ENCODE measurements at regions not wholly inside any gene's neighbourhood (a gene's known extent, or its start where the extent isn't known, plus 50 kb on each side); places are given as distances from the start of the nearest gene placed in this dataset.
"Not testable (repeated sequence)": the region's sequence is repeated elsewhere in the genome, so short reads cannot be mapped to it uniquely, and the experiment has no call there.

DNA sequence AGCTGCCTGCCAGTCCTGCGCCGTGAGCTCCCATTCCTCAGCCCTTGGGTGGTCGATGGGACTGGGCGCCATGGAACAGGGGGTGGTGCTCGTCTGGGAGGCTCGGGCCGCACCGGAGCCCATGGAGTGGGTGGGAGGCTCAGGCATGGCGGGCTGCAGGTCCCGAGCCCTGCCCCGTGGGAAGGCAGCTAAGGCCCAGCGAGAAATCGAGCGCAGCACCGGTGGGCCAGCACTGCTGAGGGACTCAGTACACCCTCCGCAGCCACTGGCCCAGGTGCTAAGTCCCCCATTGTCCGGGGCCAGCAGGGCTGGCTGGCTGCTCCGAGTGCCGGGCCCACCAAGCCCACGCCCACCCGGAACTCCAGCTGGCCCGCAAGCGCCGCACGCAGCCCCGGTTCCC lies 501.0 kb upstream of the BRINP1 start:
- not testable (repeated sequence) for H3K79me1 ChIP-seq (ENCODE audit: low read depth, low read length); H3K27ac ChIP-seq (replicated peaks; ENCODE audit: low read length)
- no CpG with 5 or more reads among the region's 26 CpGs for WGBS, 2 donors (ENCODE audit: extremely low coverage in 2 of 2, insufficient read length in 2 of 2, insufficient replicate concordance in 1 of 2)

GRCh38 chr9:119868694-119869093 lies 499.5 kb upstream of the BRINP1 start:
- peak overlapping the region; percentile 1 for H3K14ac ChIP-seq (ENCODE audit: low read length)
- H2BK12ac ChIP-seq (ENCODE audit: low read length) = no peak overlapping the region
- no peaks in the 10 kb centered on the region for H3K27me3 ChIP-seq (ENCODE audit: control insufficient read depth in 3 of 3, insufficient read depth in 3 of 3, low read depth in 1 of 3, low read length in 3 of 3)
- H3K79me1 ChIP-seq (ENCODE audit: low read depth, low read length) = no peaks in the 10 kb centered on the region
- no peak overlapping the region for H4K91ac ChIP-seq (ENCODE audit: low read depth, low read length, poor library complexity)
- no peak overlapping the region for H4K8ac ChIP-seq (ENCODE audit: low read depth, low read length)
- no peaks in the 10 kb centered on the region for H3K4me1 ChIP-seq (ENCODE audit: control insufficient read depth in 2 of 2, insufficient read depth in 1 of 2, low read depth in 1 of 2, low read length in 2 of 2)
- H3K18ac ChIP-seq (ENCODE audit: low read length) = peak overlapping the region; percentile 38
- H2BK5ac ChIP-seq (ENCODE audit: low read length) = no peak overlapping the region
- no peaks in the 10 kb centered on the region for H3K9me3 ChIP-seq (replicated peaks in 1 of 2; ENCODE audit: control insufficient read depth in 2 of 2, insufficient read depth in 1 of 2, low read depth in 1 of 2, low read length in 2 of 2)
- DNase-seq (ENCODE audit: low spot score) = no peak
- WGBS, 2 donors (ENCODE audit: extremely low coverage in 2 of 2, insufficient read length in 2 of 2, insufficient replicate concordance in 1 of 2) = no CpG with 5 or more reads among the region's 5 CpGs
- H3K4ac ChIP-seq (ENCODE audit: low read length) = peak overlapping the region; percentile 37
- peak overlapping the region; percentile 13 for H2AK5ac ChIP-seq (ENCODE audit: low read depth, low read length)
- no peak overlapping the region for H2BK120ac ChIP-seq (ENCODE audit: low read depth, low read length)
- no peak overlapping the region for H3K4me2 ChIP-seq (ENCODE audit: insufficient read depth, low read length, poor library complexity, severe bottlenecking)
- H3K23ac ChIP-seq (ENCODE audit: low read depth, low read length, poor library complexity) = no peak overlapping the region
- no peak overlapping the region for H3K4me3 ChIP-seq (ENCODE audit: low read length in 2 of 2)
- no peak overlapping the region for H3K27ac ChIP-seq (replicated peaks; ENCODE audit: low read length)
- H2BK15ac ChIP-seq (ENCODE audit: low read length) = no peak overlapping the region
- no peak overlapping the region for H2AFZ ChIP-seq (ENCODE audit: low read length)
- no peak overlapping the region for H3K9ac ChIP-seq (ENCODE audit: low read depth, low read length, poor library complexity)
- no peaks in the 10 kb centered on the region for H3K36me3 ChIP-seq (replicated peaks in 1 of 2; ENCODE audit: control insufficient read depth in 2 of 2, insufficient read depth in 2 of 2, low read length in 2 of 2)

More for the DNA sequence above, 501.0 kb upstream of the BRINP1 start:
- not testable (repeated sequence) for H3K27me3 ChIP-seq (ENCODE audit: control insufficient read depth in 3 of 3, insufficient read depth in 3 of 3, low read depth in 1 of 3, low read length in 3 of 3); H4K91ac ChIP-seq (ENCODE audit: low read depth, low read length, poor library complexity); H2BK15ac ChIP-seq (ENCODE audit: low read length); H3K4me2 ChIP-seq (ENCODE audit: insufficient read depth, low read length, poor library complexity, severe bottlenecking); H2BK5ac ChIP-seq (ENCODE audit: low read length); H4K8ac ChIP-seq (ENCODE audit: low read depth, low read length); H3K4me1 ChIP-seq (ENCODE audit: control insufficient read depth in 2 of 2, insufficient read depth in 1 of 2, low read depth in 1 of 2, low read length in 2 of 2); H2AFZ ChIP-seq (ENCODE audit: low read length); H3K14ac ChIP-seq (ENCODE audit: low read length); H2AK5ac ChIP-seq (ENCODE audit: low read depth, low read length); H2BK12ac ChIP-seq (ENCODE audit: low read length); DNase-seq (ENCODE audit: low spot score); H3K9ac ChIP-seq (ENCODE audit: low read depth, low read length, poor library complexity); H2BK120ac ChIP-seq (ENCODE audit: low read depth, low read length); H3K4ac ChIP-seq (ENCODE audit: low read length); H3K23ac ChIP-seq (ENCODE audit: low read depth, low read length, poor library complexity); H3K9me3 ChIP-seq (replicated peaks in 1 of 2; ENCODE audit: control insufficient read depth in 2 of 2, insufficient read depth in 1 of 2, low read depth in 1 of 2, low read length in 2 of 2); H3K4me3 ChIP-seq (ENCODE audit: low read length in 2 of 2); H3K18ac ChIP-seq (ENCODE audit: low read length); H3K36me3 ChIP-seq (replicated peaks in 1 of 2; ENCODE audit: control insufficient read depth in 2 of 2, insufficient read depth in 2 of 2, low read length in 2 of 2)

- Histone ChIP-seq H3K14ac (ENCODE audit: low read length) (no peak overlapping the region), H2AK5ac (ENCODE audit: low read depth, low read length) (no peak overlapping the region), H2BK120ac (ENCODE audit: low read depth, low read length) (no peak overlapping the region), H3K27me3 (ENCODE audit: control insufficient read depth in 3 of 3, insufficient read depth in 3 of 3, low read depth in 1 of 3, low read length in 3 of 3) (no peaks in the 10 kb centered on the region), H3K9ac (ENCODE audit: low read depth, low read length, poor library complexity) (no peak overlapping the region), H3K36me3 (replicated peaks in 1 of 2; ENCODE audit: control insufficient read depth in 2 of 2, insufficient read depth in 2 of 2, low read length in 2 of 2) (no peaks in the 10 kb centered on the region), H3K27ac (replicated peaks; ENCODE audit: low read length) (no peak overlapping the region), H3K79me1 (ENCODE audit: low read depth, low read length) (no peaks in the 10 kb centered on the region), H3K4ac (ENCODE audit: low read length) (no peak overlapping the region), H3K9me3 (replicated peaks in 1 of 2; ENCODE audit: control insufficient read depth in 2 of 2, insufficient read depth in 1 of 2, low read depth in 1 of 2, low read length in 2 of 2) (no peaks in the 10 kb centered on the region), H3K23ac (ENCODE audit: low read depth, low read length, poor library complexity) (no peak overlapping the region), H2BK15ac (ENCODE audit: low read length) (no peak overlapping the region), H2BK12ac (ENCODE audit: low read length) (no peak overlapping the region), H3K4me3 (ENCODE audit: low read length in 2 of 2) (no peak overlapping the region), H3K4me1 (ENCODE audit: control insufficient read depth in 2 of 2, insufficient read depth in 1 of 2, low read depth in 1 of 2, low read length in 2 of 2) (no peaks in the 10 kb centered on the region), H4K8ac (ENCODE audit: low read depth, low read length) (no peak overlapping the region), H3K4me2 (ENCODE audit: insufficient read depth, low read length, poor library complexity, severe bottlenecking) (no peak overlapping the region), H2AFZ (ENCODE audit: low read length) (no peak overlapping the region), H4K91ac (ENCODE audit: low read depth, low read length, poor library complexity) (no peak overlapping the region), H3K18ac (ENCODE audit: low read length) (no peak overlapping the region), H2BK5ac (ENCODE audit: low read length) (no peak overlapping the region)
- no peak for DNase-seq (ENCODE audit: low spot score)
These were observed 492.6 kb upstream of the BRINP1 start for GRCh38 chr9:119861842-119862241.

DNA sequence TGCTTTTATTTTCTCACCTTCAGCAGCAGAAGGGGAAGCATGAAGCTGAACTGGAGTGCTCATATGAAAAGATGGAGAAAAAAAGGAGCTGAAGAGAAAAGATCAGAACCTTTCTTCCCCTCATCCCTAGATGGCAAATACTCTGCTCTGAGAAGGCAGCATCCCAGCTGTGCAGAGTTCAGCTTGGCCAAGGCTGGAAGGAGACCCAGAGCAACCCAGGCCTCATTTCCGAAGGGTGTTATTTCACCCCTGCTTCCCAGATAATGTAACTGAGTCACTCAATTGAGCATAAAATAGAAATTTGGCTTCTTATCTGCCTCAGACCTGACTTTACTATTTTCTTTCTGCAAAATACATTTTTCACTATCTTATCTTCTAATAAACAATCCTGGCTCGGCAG lies 489.9 kb upstream of the BRINP1 start:
- H3K4me1 ChIP-seq (ENCODE audit: control insufficient read depth in 2 of 2, insufficient read depth in 1 of 2, low read depth in 1 of 2, low read length in 2 of 2) = no peaks in the 10 kb centered on the region
- no peak overlapping the region for H4K91ac ChIP-seq (ENCODE audit: low read depth, low read length, poor library complexity)
- H3K27me3 ChIP-seq (ENCODE audit: control insufficient read depth in 3 of 3, insufficient read depth in 3 of 3, low read depth in 1 of 3, low read length in 3 of 3) = no peaks in the 10 kb centered on the region
- H2BK15ac ChIP-seq (ENCODE audit: low read length) = no peak overlapping the region
- H2AFZ ChIP-seq (ENCODE audit: low read length) = no peak overlapping the region
- no peak overlapping the region for H3K4ac ChIP-seq (ENCODE audit: low read length)
- H3K9ac ChIP-seq (ENCODE audit: low read depth, low read length, poor library complexity) = no peak overlapping the region
- no peak overlapping the region for H2BK12ac ChIP-seq (ENCODE audit: low read length)
- no peak overlapping the region for H4K8ac ChIP-seq (ENCODE audit: low read depth, low read length)
- DNase-seq (ENCODE audit: low spot score) = no peak
- H3K18ac ChIP-seq (ENCODE audit: low read length) = no peak overlapping the region
- H3K79me1 ChIP-seq (ENCODE audit: low read depth, low read length) = no peaks in the 10 kb centered on the region
- no peaks in the 10 kb centered on the region for H3K36me3 ChIP-seq (replicated peaks in 1 of 2; ENCODE audit: control insufficient read depth in 2 of 2, insufficient read depth in 2 of 2, low read length in 2 of 2)
- WGBS, 2 donors (ENCODE audit: extremely low coverage in 2 of 2, insufficient read length in 2 of 2, insufficient replicate concordance in 1 of 2) = no CpG with 5 or more reads among the region's 2 CpGs
- no peak overlapping the region for H3K4me2 ChIP-seq (ENCODE audit: insufficient read depth, low read length, poor library complexity, severe bottlenecking)
- H3K9me3 ChIP-seq (replicated peaks in 1 of 2; ENCODE audit: control insufficient read depth in 2 of 2, insufficient read depth in 1 of 2, low read depth in 1 of 2, low read length in 2 of 2) = no peaks in the 10 kb centered on the region
- H3K23ac ChIP-seq (ENCODE audit: low read depth, low read length, poor library complexity) = no peak overlapping the region
- no peak overlapping the region for H2BK5ac ChIP-seq (ENCODE audit: low read length)
- H3K4me3 ChIP-seq (ENCODE audit: low read length in 2 of 2) = no peak overlapping the region
- H3K27ac ChIP-seq (replicated peaks; ENCODE audit: low read length) = no peak overlapping the region
- H2AK5ac ChIP-seq (ENCODE audit: low read depth, low read length) = no peak overlapping the region
- H3K14ac ChIP-seq (ENCODE audit: low read length) = no peak overlapping the region
- H2BK120ac ChIP-seq (ENCODE audit: low read depth, low read length) = no peak overlapping the region

Measured in neuronal stem cell (in vitro differentiated cells).